ENCODE measurements at regions not wholly inside any gene's neighbourhood (a gene's known extent, or its start where the extent isn't known, plus 50 kb on each side); places are given as distances from the start of the nearest gene placed in this dataset.

- Histone ChIP-seq H3K4me3 (ENCODE audit: low read length in 2 of 2) (no peak overlapping the region), H3K9me3 (ENCODE audit: control insufficient read depth in 2 of 2, insufficient read depth in 1 of 2, low read length in 1 of 2) (peaks cover 1 to 3% of the 10 kb centered on the region in 2 donors), H3K36me3 (ENCODE audit: control insufficient read depth in 2 of 2, insufficient read depth in 2 of 2, low read length in 1 of 2) (no peaks in the 10 kb centered on the region), H3K4me1 (ENCODE audit: control insufficient read depth in 2 of 2, insufficient read depth in 2 of 2, low read length in 2 of 2) (no peaks in the 10 kb centered on the region), H3K27ac (ENCODE audit: low read depth in 1 of 2, low read length in 1 of 2) (no peak overlapping the region), H3K27me3 (ENCODE audit: control insufficient read depth in 2 of 2, insufficient read depth in 1 of 2, low read length in 1 of 2) (no peaks in the 10 kb centered on the region)
- DNase-seq (ENCODE audit: low read depth in 6 of 9, low spot score in 9 of 9): no peak
- 87% methylated on average over 3 of the region's 3 CpGs for WGBS
Observed at GRCh38 chr12:47551426-47551851, 154.4 kb downstream of the RPAP3 start.

DNA sequence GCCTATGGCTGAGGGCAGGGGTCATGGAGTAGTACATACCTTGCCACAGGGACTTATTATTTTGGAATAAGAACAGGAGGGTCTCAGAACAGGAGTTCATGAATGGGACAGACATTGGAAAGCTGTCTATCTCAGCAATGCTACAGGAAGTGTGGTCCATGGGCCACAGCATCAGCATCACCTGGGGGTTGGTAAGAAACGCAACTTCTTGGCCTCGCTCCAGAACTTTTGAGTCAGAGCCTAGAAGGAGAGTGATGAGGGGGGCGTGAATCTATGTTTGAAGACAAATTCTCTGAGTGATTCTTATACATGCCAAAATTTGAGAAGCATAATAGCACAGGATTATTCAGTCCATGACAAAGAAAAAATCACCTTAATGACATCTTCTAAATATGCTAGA, 156.6 kb downstream of the RPAP3 start:
- no peak for DNase-seq (ENCODE audit: low read depth in 6 of 9, low spot score in 9 of 9)
- Histone ChIP-seq H3K4me1 (ENCODE audit: control insufficient read depth in 2 of 2, insufficient read depth in 2 of 2, low read length in 2 of 2) (no peaks in the 10 kb centered on the region), H3K27ac (ENCODE audit: low read depth in 1 of 2, low read length in 1 of 2) (no peak overlapping the region), H3K27me3 (ENCODE audit: control insufficient read depth in 2 of 2, insufficient read depth in 1 of 2, low read length in 1 of 2) (no peaks in the 10 kb centered on the region), H3K9me3 (ENCODE audit: control insufficient read depth in 2 of 2, insufficient read depth in 1 of 2, low read length in 1 of 2) (peaks cover 1 to 3% of the 10 kb centered on the region in 2 donors), H3K36me3 (ENCODE audit: control insufficient read depth in 2 of 2, insufficient read depth in 2 of 2, low read length in 1 of 2) (no peaks in the 10 kb centered on the region), H3K4me3 (ENCODE audit: low read length in 2 of 2) (no peak overlapping the region)
- 95% methylated on average over 3 of the region's 3 CpGs for WGBS

DNA sequence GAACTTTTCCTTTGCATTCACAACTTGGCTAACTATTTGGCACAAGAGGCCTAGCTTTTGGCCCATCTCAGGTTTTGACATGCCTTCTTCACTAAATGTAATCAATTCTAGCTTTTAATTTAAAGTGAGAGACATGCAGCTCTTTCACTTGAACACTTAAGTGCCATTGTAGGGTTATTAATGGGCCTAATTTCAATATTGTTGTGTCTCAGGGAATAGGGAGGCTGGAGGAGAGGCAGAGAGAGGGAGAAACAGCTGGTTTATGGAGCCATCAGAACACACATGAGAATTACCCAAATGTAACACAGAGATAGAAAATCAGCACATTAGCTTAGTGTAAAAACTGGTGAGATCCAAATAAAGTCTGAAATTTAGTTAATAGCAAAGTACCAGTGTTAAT, 157.4 kb downstream of the RPAP3 start:
- DNase-seq (ENCODE audit: low read depth in 6 of 9, low spot score in 9 of 9): no peak
- Histone ChIP-seq H3K4me3 (ENCODE audit: low read length in 2 of 2) (no peak overlapping the region), H3K36me3 (ENCODE audit: control insufficient read depth in 2 of 2, insufficient read depth in 2 of 2, low read length in 1 of 2) (no peaks in the 10 kb centered on the region), H3K4me1 (ENCODE audit: control insufficient read depth in 2 of 2, insufficient read depth in 2 of 2, low read length in 2 of 2) (no peaks in the 10 kb centered on the region), H3K27ac (ENCODE audit: low read depth in 1 of 2, low read length in 1 of 2) (no peak overlapping the region), H3K9me3 (ENCODE audit: control insufficient read depth in 2 of 2, insufficient read depth in 1 of 2, low read length in 1 of 2) (peaks cover 1 to 3% of the 10 kb centered on the region in 2 donors), H3K27me3 (ENCODE audit: control insufficient read depth in 2 of 2, insufficient read depth in 1 of 2, low read length in 1 of 2) (no peaks in the 10 kb centered on the region)

GRCh38 chr12:47547077-47547476, 158.8 kb downstream of the RPAP3 start:
- Histone ChIP-seq H3K4me3 (ENCODE audit: low read length in 2 of 2) (no peak overlapping the region), H3K9me3 (ENCODE audit: control insufficient read depth in 2 of 2, insufficient read depth in 1 of 2, low read length in 1 of 2) (no peaks in the 10 kb centered on the region), H3K27me3 (ENCODE audit: control insufficient read depth in 2 of 2, insufficient read depth in 1 of 2, low read length in 1 of 2) (no peaks in the 10 kb centered on the region), H3K27ac (ENCODE audit: low read depth in 1 of 2, low read length in 1 of 2) (no peak overlapping the region), H3K4me1 (ENCODE audit: control insufficient read depth in 2 of 2, insufficient read depth in 2 of 2, low read length in 2 of 2) (no peaks in the 10 kb centered on the region), H3K36me3 (ENCODE audit: control insufficient read depth in 2 of 2, insufficient read depth in 2 of 2, low read length in 1 of 2) (no peaks in the 10 kb centered on the region)
- WGBS: 97% methylated on average over 6 of the region's 6 CpGs
- no peak for DNase-seq (ENCODE audit: low read depth in 6 of 9, low spot score in 9 of 9)

- Histone ChIP-seq H3K27ac (ENCODE audit: low read depth in 1 of 2, low read length in 1 of 2) (no peak overlapping the region), H3K27me3 (ENCODE audit: control insufficient read depth in 2 of 2, insufficient read depth in 1 of 2, low read length in 1 of 2) (no peaks in the 10 kb centered on the region), H3K4me1 (ENCODE audit: control insufficient read depth in 2 of 2, insufficient read depth in 2 of 2, low read length in 2 of 2) (no peaks in the 10 kb centered on the region), H3K9me3 (ENCODE audit: control insufficient read depth in 2 of 2, insufficient read depth in 1 of 2, low read length in 1 of 2) (no peaks in the 10 kb centered on the region), H3K36me3 (ENCODE audit: control insufficient read depth in 2 of 2, insufficient read depth in 2 of 2, low read length in 1 of 2) (no peaks in the 10 kb centered on the region), H3K4me3 (ENCODE audit: low read length in 2 of 2) (no peak overlapping the region)
- WGBS: 87% methylated on average over 6 of the region's 6 CpGs
- DNase-seq (ENCODE audit: low read depth in 6 of 9, low spot score in 9 of 9): no peak
Observed at GRCh38 chr12:47545938-47546609, 159.8 kb downstream of the RPAP3 start.

- H3K27me3 ChIP-seq (ENCODE audit: control insufficient read depth in 2 of 2, insufficient read depth in 1 of 2, low read length in 1 of 2): no peaks in the 10 kb centered on the region
- DNase-seq (ENCODE audit: low read depth in 6 of 9, low spot score in 9 of 9): no peak
- H3K36me3 ChIP-seq (ENCODE audit: control insufficient read depth in 2 of 2, insufficient read depth in 2 of 2, low read length in 1 of 2): no peaks in the 10 kb centered on the region
- 49% methylated on average over 2 of the region's 2 CpGs for WGBS
- H3K4me1 ChIP-seq (ENCODE audit: control insufficient read depth in 2 of 2, insufficient read depth in 2 of 2, low read length in 2 of 2): no peaks in the 10 kb centered on the region
- H3K9me3 ChIP-seq (ENCODE audit: control insufficient read depth in 2 of 2, insufficient read depth in 1 of 2, low read length in 1 of 2): peaks cover 0 to 11% of the 10 kb centered on the region in 2 donors
- no peak overlapping the region for H3K4me3 ChIP-seq (ENCODE audit: low read length in 2 of 2)
- no peak overlapping the region for H3K27ac ChIP-seq (ENCODE audit: low read depth in 1 of 2, low read length in 1 of 2)
Observed at GRCh38 chr12:47534695-47535094, 171.1 kb downstream of the RPAP3 start.

- Histone ChIP-seq H3K36me3 (ENCODE audit: control insufficient read depth in 2 of 2, insufficient read depth in 2 of 2, low read length in 1 of 2) (no peaks in the 10 kb centered on the region), H3K9me3 (ENCODE audit: control insufficient read depth in 2 of 2, insufficient read depth in 1 of 2, low read length in 1 of 2) (peaks cover 0 to 11% of the 10 kb centered on the region in 2 donors), H3K4me3 (ENCODE audit: low read length in 2 of 2) (no peak overlapping the region), H3K27me3 (ENCODE audit: control insufficient read depth in 2 of 2, insufficient read depth in 1 of 2, low read length in 1 of 2) (no peaks in the 10 kb centered on the region), H3K4me1 (ENCODE audit: control insufficient read depth in 2 of 2, insufficient read depth in 2 of 2, low read length in 2 of 2) (no peaks in the 10 kb centered on the region), H3K27ac (ENCODE audit: low read depth in 1 of 2, low read length in 1 of 2) (no peak overlapping the region)
- no peak for DNase-seq (ENCODE audit: low read depth in 6 of 9, low spot score in 9 of 9)
Observed at GRCh38 chr12:47530050-47530449, 175.8 kb downstream of the RPAP3 start.

GRCh38 chr12:47527816-47528215, 178.0 kb downstream of the RPAP3 start:
- Histone ChIP-seq H3K27me3 (ENCODE audit: control insufficient read depth in 2 of 2, insufficient read depth in 1 of 2, low read length in 1 of 2) (no peaks in the 10 kb centered on the region), H3K36me3 (ENCODE audit: control insufficient read depth in 2 of 2, insufficient read depth in 2 of 2, low read length in 1 of 2) (no peaks in the 10 kb centered on the region), H3K9me3 (ENCODE audit: control insufficient read depth in 2 of 2, insufficient read depth in 1 of 2, low read length in 1 of 2) (peaks cover 0 to 9% of the 10 kb centered on the region in 2 donors), H3K4me1 (ENCODE audit: control insufficient read depth in 2 of 2, insufficient read depth in 2 of 2, low read length in 2 of 2) (no peaks in the 10 kb centered on the region), H3K27ac (ENCODE audit: low read depth in 1 of 2, low read length in 1 of 2) (no peak overlapping the region), H3K4me3 (ENCODE audit: low read length in 2 of 2) (no peak overlapping the region)
- DNase-seq (ENCODE audit: low read depth in 6 of 9, low spot score in 9 of 9): no peak
- WGBS: 96% methylated on average over 1 of the region's 1 CpG

GRCh38 chr12:47520029-47520428, 185.8 kb downstream of the RPAP3 start:
- no peaks in the 10 kb centered on the region for H3K4me1 ChIP-seq (ENCODE audit: control insufficient read depth in 2 of 2, insufficient read depth in 2 of 2, low read length in 2 of 2)
- no peak overlapping the region for H3K4me3 ChIP-seq (ENCODE audit: low read length in 2 of 2)
- no peak for DNase-seq (ENCODE audit: low read depth in 6 of 9, low spot score in 9 of 9)
- no peaks in the 10 kb centered on the region for H3K27me3 ChIP-seq (ENCODE audit: control insufficient read depth in 2 of 2, insufficient read depth in 1 of 2, low read length in 1 of 2)
- no peak overlapping the region for H3K27ac ChIP-seq (ENCODE audit: low read depth in 1 of 2, low read length in 1 of 2)
- H3K9me3 ChIP-seq (ENCODE audit: control insufficient read depth in 2 of 2, insufficient read depth in 1 of 2, low read length in 1 of 2): peaks cover 0 to 10% of the 10 kb centered on the region in 2 donors
- H3K36me3 ChIP-seq (ENCODE audit: control insufficient read depth in 2 of 2, insufficient read depth in 2 of 2, low read length in 1 of 2): no peaks in the 10 kb centered on the region

Data from thymus (tissue), 11 donors.